Activated T-cell treated with anti-CD3 and anti-CD28 coated beads for 4 hours (primary cell): ENCODE measurements at regions not wholly inside any gene's neighbourhood (a gene's known extent, or its start where the extent isn't known, plus 50 kb on each side); places are given as distances from the start of the nearest gene placed in this dataset.
"Not testable (repeated sequence)": the region's sequence is repeated elsewhere in the genome, so short reads cannot be mapped to it uniquely, and the experiment has no call there.

Source experiments
- DNase-seq: peaks from one replicate; pipeline ENCODE4 v3.0.0-alpha.2; 2020

DNA sequence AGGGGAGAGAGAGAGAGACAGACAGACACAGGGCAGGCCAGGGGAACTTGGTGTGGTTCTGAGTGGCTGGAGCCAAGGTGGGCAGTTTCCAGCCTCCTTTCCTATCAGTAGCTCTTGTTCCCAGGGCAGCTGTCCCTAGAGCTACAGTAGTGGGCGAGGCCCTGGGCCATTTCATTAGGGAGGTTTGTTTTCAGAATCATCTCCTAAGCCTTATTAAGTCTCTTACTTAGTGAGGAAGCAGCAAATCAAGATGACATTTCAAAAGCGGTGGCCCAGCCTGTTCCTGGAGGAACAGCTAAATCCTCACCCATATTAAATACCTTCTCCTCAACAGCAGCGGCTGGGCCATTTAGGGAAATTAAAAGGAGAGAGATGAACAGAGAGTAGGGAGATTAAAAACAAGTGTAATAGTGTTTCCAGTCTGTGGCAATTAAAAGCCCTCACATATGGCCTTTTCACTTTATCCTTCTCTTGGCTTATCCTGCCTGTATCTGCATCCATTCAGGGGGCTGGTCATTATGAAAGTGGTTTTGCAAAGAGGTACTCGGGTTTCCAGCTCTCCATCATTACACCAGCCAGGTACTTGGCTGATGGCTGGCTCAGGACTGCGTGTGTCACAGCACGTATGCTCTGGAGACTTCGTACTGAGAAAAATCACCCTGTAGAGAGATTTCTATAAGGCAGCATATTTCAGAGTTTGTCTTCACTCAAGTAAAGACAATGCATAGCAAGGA is 91.9 kb upstream of the PRR23C start:
- DNase-seq = no peak

DNA sequence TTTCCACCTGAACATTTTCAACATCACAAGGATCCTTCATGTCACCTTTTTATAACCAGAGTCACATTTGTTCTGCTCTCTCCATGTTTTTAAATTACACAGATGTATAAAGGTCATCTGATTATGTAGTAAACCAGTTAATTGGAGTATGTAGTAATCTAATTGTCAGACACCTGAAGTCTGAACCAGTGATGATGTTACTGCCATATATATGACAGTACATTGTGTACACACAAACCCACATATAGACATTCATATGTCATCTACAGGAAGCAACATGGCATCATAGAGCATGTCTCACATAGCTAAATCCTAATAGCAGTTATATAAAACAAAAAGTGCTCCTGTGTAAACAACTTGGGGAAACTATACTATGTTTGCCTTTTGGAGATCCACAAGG is 95.9 kb upstream of the PRR23C start:
- DNase-seq = no peak

- DNase-seq = not testable (repeated sequence)
Measured at GRCh38 chr3:139145980-139146379, 101.3 kb upstream of the PRR23C start.

GRCh38 chr3:139151530-139151929 is 106.8 kb upstream of the PRR23C start:
- DNase-seq = no peak

DNA sequence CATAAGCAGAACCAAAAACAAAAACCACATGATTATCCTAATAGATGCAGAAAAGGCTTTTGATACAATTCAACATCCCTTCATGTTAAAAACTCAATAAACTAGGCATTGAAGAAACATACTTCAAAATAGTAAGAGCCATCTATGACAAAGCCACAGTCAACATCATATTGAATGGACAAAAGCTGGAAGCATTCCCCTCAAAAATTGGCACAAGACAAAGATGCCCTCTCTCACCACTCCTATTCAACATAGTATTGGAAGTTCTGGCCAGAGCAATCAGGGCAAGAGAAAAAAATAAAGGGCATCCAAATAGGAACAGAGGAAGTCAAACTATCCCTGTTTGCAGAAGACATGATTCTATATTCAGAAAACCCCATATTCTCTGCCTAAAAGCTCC is 108.7 kb upstream of the PRR23C start:
- not testable (repeated sequence) for DNase-seq

- DNase-seq = no peak
Measured at GRCh38 chr3:139157161-139157932, 112.7 kb upstream of the PRR23C start.

- no peak for DNase-seq
Measured at GRCh38 chr3:139159356-139159755, 114.7 kb upstream of the PRR23C start.

GRCh38 chr3:139173372-139174108 is 128.8 kb upstream of the PRR23C start:
- DNase-seq = no peak

- DNase-seq = no peak
Measured at GRCh38 chr3:139180489-139180888, 135.8 kb upstream of the PRR23C start.

DNA sequence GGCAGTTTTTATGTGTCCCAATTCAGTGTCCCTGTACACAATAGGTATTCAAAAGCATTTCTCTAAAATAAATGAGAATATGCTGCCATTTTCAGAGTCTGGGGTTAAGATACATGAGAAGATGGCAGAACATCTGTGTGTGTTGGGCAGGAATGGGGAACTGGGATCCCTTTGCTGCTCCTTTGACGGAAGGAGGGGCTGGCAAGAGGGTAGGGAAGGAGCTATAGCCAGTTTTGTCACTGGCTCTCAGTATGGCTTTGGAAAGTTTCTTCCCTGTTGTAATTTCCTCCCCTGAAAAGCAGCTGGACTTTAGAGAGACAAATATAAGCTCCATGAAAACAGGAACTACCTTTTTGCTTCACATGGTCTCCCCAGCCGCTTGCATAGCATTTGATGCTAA is 137.5 kb upstream of the PRR23C start:
- DNase-seq = no peak

GRCh38 chr3:139182598-139182997 is 137.9 kb upstream of the PRR23C start:
- DNase-seq = no peak

GRCh38 chr3:139185527-139185926 is 140.8 kb upstream of the PRR23C start:
- DNase-seq = no peak

- DNase-seq = no peak
Measured at GRCh38 chr3:139187154-139187553, 142.5 kb upstream of the PRR23C start.

GRCh38 chr3:139187648-139188047 is 143.0 kb upstream of the PRR23C start:
- DNase-seq = no peak

GRCh38 chr3:139189943-139190342 is 145.3 kb upstream of the PRR23C start:
- DNase-seq = no peak

DNA sequence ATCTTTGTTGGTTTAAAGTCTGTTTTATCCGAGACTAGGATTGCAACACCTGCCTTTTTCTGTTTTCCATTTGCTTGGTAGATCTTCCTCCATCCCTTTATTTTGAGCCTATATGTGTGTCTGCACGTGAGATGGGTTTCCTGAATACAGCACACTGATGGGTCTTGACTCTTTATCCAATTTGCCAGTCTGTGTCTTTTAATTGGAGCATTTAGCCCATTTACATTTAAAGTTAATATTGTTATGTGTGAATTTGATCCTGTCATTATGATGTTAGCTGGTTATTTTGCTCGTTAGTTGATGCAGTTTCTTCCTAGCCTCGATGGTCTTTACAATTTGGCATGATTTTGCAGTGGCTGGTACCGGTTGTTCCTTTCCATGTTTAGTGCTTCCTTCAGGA is 149.4 kb upstream of the MRPS22 start:
- not testable (repeated sequence) for DNase-seq

GRCh38 chr3:139196146-139196545 is 147.7 kb upstream of the MRPS22 start:
- DNase-seq = not testable (repeated sequence)

DNA sequence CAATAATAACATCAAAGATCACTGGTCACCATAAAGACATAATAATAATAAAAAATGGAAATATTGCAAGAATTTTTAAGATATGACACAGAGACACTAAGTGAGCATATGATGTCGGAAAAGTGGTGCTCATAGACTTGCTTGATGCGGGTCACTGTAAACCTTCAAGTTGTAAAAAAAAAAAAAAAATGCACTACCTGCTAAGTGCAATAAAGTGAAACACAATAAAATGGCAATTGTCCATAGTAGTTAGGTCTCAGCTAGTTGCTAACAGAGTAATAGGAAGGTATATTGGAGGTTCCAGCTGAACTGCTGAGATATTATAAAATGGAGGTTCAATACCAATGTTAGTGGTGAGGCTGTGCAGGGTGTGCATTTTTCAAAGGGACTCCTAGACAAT is 146.6 kb upstream of the MRPS22 start:
- no peak for DNase-seq

DNA sequence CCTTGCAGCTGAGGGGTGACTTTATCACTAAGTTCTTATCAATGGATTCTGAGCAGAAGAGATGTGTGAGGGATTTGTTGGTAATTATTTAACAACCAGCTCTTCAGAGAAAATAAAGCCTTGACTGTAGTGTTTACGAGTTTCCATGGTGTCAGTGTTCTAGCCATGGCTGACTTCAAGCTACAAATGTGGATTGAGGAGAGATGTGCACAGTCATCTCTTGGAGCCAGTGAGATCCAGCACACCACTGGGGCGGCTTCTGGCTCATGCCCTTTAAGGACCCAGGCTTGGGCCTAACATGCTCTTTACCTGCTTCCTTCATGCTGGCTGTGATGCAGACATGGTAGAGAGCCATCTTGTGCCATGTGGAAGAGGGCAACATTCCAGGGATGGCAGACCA is 145.6 kb upstream of the MRPS22 start:
- no peak for DNase-seq

DNA sequence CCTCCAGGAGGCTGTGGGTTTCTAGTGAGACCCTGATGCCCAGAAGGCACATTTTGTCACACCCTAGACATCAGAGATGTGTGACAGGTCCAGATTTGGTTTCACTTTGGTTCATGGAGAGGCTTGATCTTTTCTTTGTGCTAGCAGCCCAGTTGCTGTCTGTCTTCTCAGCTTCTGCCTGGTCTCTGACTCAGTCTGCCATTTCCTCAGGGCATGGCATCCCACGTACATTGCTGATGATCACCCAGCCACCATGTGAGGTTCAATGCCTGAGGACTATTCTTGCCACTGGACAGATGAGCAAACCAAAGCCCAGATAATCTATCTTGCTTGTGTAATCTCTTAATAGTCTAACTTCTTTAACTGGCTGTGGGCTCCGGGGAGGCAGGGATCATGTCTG is 144.9 kb upstream of the MRPS22 start:
- no peak for DNase-seq

- DNase-seq = no peak
Measured at GRCh38 chr3:139199421-139200010, 144.3 kb upstream of the MRPS22 start.

- no peak for DNase-seq
Measured at GRCh38 chr3:139201446-139202225, 142.2 kb upstream of the MRPS22 start.
